PC-3 (cell line): ENCODE measurements at regions not wholly inside any gene's neighbourhood (a gene's known extent, or its start where the extent isn't known, plus 50 kb on each side); places are given as distances from the start of the nearest gene placed in this dataset.

Experiments used
- ATAC-seq: fragments of 200-7000 bp; cut with Tn5 transposase; 2 replicates; pipeline ENCODE4 v1.9.1; 2020; ENCODE audit warnings: mild to moderate bottlenecking, moderate library complexity
- BruUV-seq: library from RNA; stranded (reverse); fragments of 400-500 nt; replicated peaks from 2 replicates; lab custom pipeline; 2021; lab: Mats Ljungman, UMichigan
- CTCF ChIA-PET: fragments of 300-600 bp; sonication (Branson Sonifier 250); formaldehyde crosslinking; loops from one replicate; lab custom pipeline; 2022; ENCODE audit warnings: antibody characterized with exemption; lab: Charles Lee
- POLR2A ChIA-PET: fragments of 300-600 bp; sonication (Branson Sonifier 250); formaldehyde crosslinking; loops from one replicate; lab custom pipeline; 2022; ENCODE audit warnings: antibody characterized with exemption; ENCODE audit not compliant: unreplicated experiment; lab: Charles Lee
- DNase-seq: peaks from one replicate; pipeline ENCODE4 v3.0.0-alpha.2; 2015
- H2AFZ ChIP-seq: fragments of 300-600 bp; sonication (generic); 2 replicates; pipeline ENCODE4 v1.6.0; 2016; ENCODE audit warnings: antibody characterized with exemption, low read length
- H3F3A ChIP-seq: fragments of 300-600 bp; sonication (generic); one replicate; pipeline ENCODE4 v1.6.0; 2017; ENCODE audit warnings: antibody characterized with exemption, low read length, control low read depth, mild to moderate bottlenecking; ENCODE audit not compliant: unreplicated experiment
- H3K27ac ChIP-seq: fragments of 300-600 bp; sonication (generic); 2 replicates; pipeline ENCODE4 v1.5.1; 2016; ENCODE audit warnings: mild to moderate bottlenecking, low read length
- H3K27me3 ChIP-seq: fragments of 300-600 bp; sonication (generic); 2 replicates; pipeline ENCODE4 v1.6.1; 2016; ENCODE audit warnings: low read length, mixed read lengths
- H3K36me3 ChIP-seq: fragments of 300-600 bp; sonication (generic); 2 replicates; pipeline ENCODE4 v1.6.1; 2016; ENCODE audit warnings: low read depth, mixed run types, low read length, mixed read lengths
- H3K4me1 ChIP-seq: fragments of 300-600 bp; sonication (generic); 2 replicates; pipeline ENCODE4 v1.5.1; 2016; ENCODE audit warnings: low read length; ENCODE audit not compliant: insufficient read depth
- H3K4me2 ChIP-seq: fragments of 300-600 bp; sonication (generic); 2 replicates; pipeline ENCODE4 v1.6.0; 2016; ENCODE audit warnings: low read length
- H3K4me3 ChIP-seq: fragments of 300-600 bp; sonication (generic); 2 replicates; pipeline ENCODE4 v1.5.1; 2016; ENCODE audit warnings: mild to moderate bottlenecking, low read length, mixed read lengths
- H3K79me2 ChIP-seq: fragments of 300-600 bp; sonication (generic); 2 replicates; pipeline ENCODE4 v1.6.1; 2017; ENCODE audit warnings: low read length, mixed read lengths
- H3K9ac ChIP-seq: fragments of 300-600 bp; sonication (generic); 2 replicates; pipeline ENCODE4 v1.6.0; 2016; ENCODE audit warnings: mild to moderate bottlenecking, low read length
- H3K9me2 ChIP-seq: fragments of 300-600 bp; sonication (generic); replicated peaks from 2 replicates; pipeline ENCODE4 v1.6.1; 2016; ENCODE audit warnings: mixed run types, low read length, mixed read lengths
- H3K9me3 ChIP-seq: fragments of 300-600 bp; sonication (generic); 2 replicates; pipeline ENCODE4 v1.6.1; 2016; ENCODE audit warnings: low read length, mixed read lengths
- H4K20me1 ChIP-seq: fragments of 300-600 bp; sonication (generic); 2 replicates; pipeline ENCODE4 v1.6.1; 2016; ENCODE audit warnings: low read length, mixed read lengths
- CTCF ChIP-seq: fragments of 300-600 bp; sonication (generic); conservative IDR thresholded peaks from 2 replicates; pipeline ENCODE4 v1.5.1; 2017; ENCODE audit warnings: antibody characterized with exemption, low read depth, mild to moderate bottlenecking, low read length
- EZH2 ChIP-seq: fragments of 300-600 bp; sonication (generic); IDR thresholded peaks from one replicate; pipeline ENCODE4 v1.6.1; 2017; ENCODE audit warnings: antibody characterized with exemption, mild to moderate bottlenecking, low read length; ENCODE audit not compliant: unreplicated experiment
- EZH2phosphoT487 ChIP-seq: fragments of 300-600 bp; sonication (generic); IDR thresholded peaks from 2 replicates; pipeline ENCODE4 v1.6.1; 2018; ENCODE audit warnings: mild to moderate bottlenecking, antibody characterized with exemption, low read length, borderline replicate concordance
- intact Hi-C: fragments of 100-400 bp; cut with micrococcal nuclease; formaldehyde crosslinking; loops from 2 replicates; pipeline ENCODE4 v1.9.0; 2023

GRCh38 chr5:44242791-44243190 lies 146.4 kb downstream of the FGF10 start:
- Histone ChIP-seq H3K27me3 (peaks cover 22% of the 10 kb centered on the region), H3K4me3 (no peak overlapping the region), H3K79me2 (no peaks in the 10 kb centered on the region), H3K4me1 (no peaks in the 10 kb centered on the region), H3K9me3 (no peaks in the 10 kb centered on the region), H3K9me2 (no peaks in the 10 kb centered on the region), H3F3A (no peaks in the 10 kb centered on the region), H2AFZ (no peak overlapping the region), H3K9ac (no peak overlapping the region), H4K20me1 (no peaks in the 10 kb centered on the region), H3K36me3 (no peaks in the 10 kb centered on the region), H3K4me2 (no peak overlapping the region), H3K27ac (no peak overlapping the region)
- ChIA-PET POLR2A (no interaction called here), CTCF (no interaction called here)
- no peak for ATAC-seq
- intact Hi-C loops, result no loop called here
- no peak for DNase-seq
- no TSS peak for BruUV-seq
- TF ChIP-seq CTCF (no peak), EZH2phosphoT487 (no peak), EZH2 (no peak)

GRCh38 chr5:44236040-44236439 lies 153.2 kb downstream of the FGF10 start:
- no peaks in the 10 kb centered on the region for H3F3A ChIP-seq
- no peaks in the 10 kb centered on the region for H3K79me2 ChIP-seq
- H3K27ac ChIP-seq, result no peak overlapping the region
- CTCF ChIA-PET, result no interaction called here
- H3K4me2 ChIP-seq, result no peak overlapping the region
- no peak overlapping the region for H3K9ac ChIP-seq
- no TSS peak for BruUV-seq
- no peak overlapping the region for H2AFZ ChIP-seq
- H3K4me1 ChIP-seq, result no peaks in the 10 kb centered on the region
- H3K4me3 ChIP-seq, result no peak overlapping the region
- no peaks in the 10 kb centered on the region for H3K9me2 ChIP-seq
- no peaks in the 10 kb centered on the region for H3K36me3 ChIP-seq
- peaks cover 12% of the 10 kb centered on the region for H3K27me3 ChIP-seq
- no peak for DNase-seq
- intact Hi-C loops, result no loop called here
- H3K9me3 ChIP-seq, result no peaks in the 10 kb centered on the region
- no peaks in the 10 kb centered on the region for H4K20me1 ChIP-seq
- ATAC-seq, result no peak
- TF ChIP-seq EZH2 (no peak), EZH2phosphoT487 (no peak), CTCF (no peak)
- POLR2A ChIA-PET, result no interaction called here

GRCh38 chr5:44233691-44234090 lies 155.5 kb downstream of the FGF10 start:
- CTCF ChIA-PET, result no interaction called here
- intact Hi-C loops, result no loop called here
- Histone ChIP-seq H3K27me3 (no peaks in the 10 kb centered on the region), H3F3A (no peaks in the 10 kb centered on the region), H3K9ac (no peak overlapping the region), H3K4me1 (no peaks in the 10 kb centered on the region), H3K9me2 (no peaks in the 10 kb centered on the region), H4K20me1 (no peaks in the 10 kb centered on the region), H3K4me2 (no peak overlapping the region), H3K27ac (no peak overlapping the region), H3K36me3 (no peaks in the 10 kb centered on the region), H2AFZ (no peak overlapping the region), H3K9me3 (0 out of 2 replicates have a peak, but pooled peaks cover 6% of the 10 kb centered on the region), H3K4me3 (no peak overlapping the region), H3K79me2 (no peaks in the 10 kb centered on the region)
- BruUV-seq, result no TSS peak
- ATAC-seq (no peak), DNase-seq (no peak)
- POLR2A ChIA-PET, result no interaction called here
- TF ChIP-seq CTCF (no peak), EZH2phosphoT487 (no peak), EZH2 (no peak)
